SK-N-SH treated with all-trans-retinoic acid at 6 μM for 48 hours (cell line): ENCODE measurements at regions not wholly inside any gene's neighbourhood (a gene's known extent, or its start where the extent isn't known, plus 50 kb on each side); places are given as distances from the start of the nearest gene placed in this dataset.

ENCODE experiments used
- ARNTL ChIP-seq: fragments of 450-650 bp; formaldehyde crosslinking; IDR thresholded peaks from 2 replicates; pipeline ENCODE4 v1.5.0; 2020; ENCODE audit warnings: low read depth, mild to moderate bottlenecking, moderate library complexity, borderline replicate concordance
- GLIS3 ChIP-seq: fragments of 250-450 bp; sonication (Bioruptor Pico); IDR thresholded peaks from 2 replicates; pipeline ENCODE4 v1.5.0; 2020; ENCODE audit warnings: mild to moderate bottlenecking, moderate library complexity
- OSR1 ChIP-seq: fragments of 250-450 bp; sonication (Bioruptor Pico); IDR thresholded peaks from 2 replicates; pipeline ENCODE4 v1.8.0; 2022; ENCODE audit warnings: moderate library complexity, mild to moderate bottlenecking, inconsistent platforms
- PATZ1 ChIP-seq: fragments of 250-450 bp; sonication (Bioruptor Pico); IDR thresholded peaks from 2 replicates; pipeline ENCODE4 v1.8.0; 2020; ENCODE audit warnings: mild to moderate bottlenecking, moderate library complexity, borderline replicate concordance
- TCF4 ChIP-seq: fragments of 250-450 bp; sonication (Bioruptor Pico); IDR thresholded peaks from 2 replicates; pipeline ENCODE4 v1.8.0; 2021; ENCODE audit warnings: mild to moderate bottlenecking, moderate library complexity, borderline replicate concordance
- ZFP3 ChIP-seq: fragments of 250-450 bp; sonication (Bioruptor Pico); IDR thresholded peaks from 2 replicates; pipeline ENCODE4 v1.5.0; 2020; ENCODE audit warnings: mild to moderate bottlenecking, moderate library complexity
- ZNF70 ChIP-seq: fragments of 450-650 bp; formaldehyde crosslinking; IDR thresholded peaks from 2 replicates; pipeline ENCODE4 v1.5.0; 2020; ENCODE audit warnings: mild to moderate bottlenecking, moderate library complexity

DNA sequence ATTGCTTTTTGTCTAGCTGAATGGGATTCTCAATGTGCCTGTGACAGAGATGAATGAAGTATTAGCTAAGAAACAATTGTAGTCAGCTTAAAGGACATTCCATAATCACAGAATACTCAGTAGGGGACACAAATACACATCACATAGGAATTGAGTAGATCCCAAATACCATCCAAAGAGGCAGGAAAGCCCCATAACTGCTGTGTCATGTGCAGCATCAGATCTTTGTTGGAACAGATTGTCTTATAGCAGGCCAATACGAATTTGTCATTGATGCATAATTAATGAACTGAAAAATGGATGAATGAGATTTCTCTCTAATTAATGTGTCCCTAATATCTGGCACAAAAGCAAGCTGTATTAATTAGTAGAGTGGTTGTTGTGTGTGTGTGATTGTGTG lies 82.3 kb upstream of the S1PR1 start:
- TF ChIP-seq TCF4 (CRISPR knock-in tag) (no peak), OSR1 (CRISPR knock-in tag) (no peak), GLIS3 (no peak), PATZ1 (CRISPR knock-in tag) (no peak), ZFP3 (CRISPR knock-in tag) (no peak), ARNTL (no peak), ZNF70 (CRISPR knock-in tag) (no peak)
